Right renal cortex interstitium (tissue), 3 donors: ENCODE measurements at regions not wholly inside any gene's neighbourhood (a gene's known extent, or its start where the extent isn't known, plus 50 kb on each side); places are given as distances from the start of the nearest gene placed in this dataset.

Experiments used
- DNase-seq, 3 donors: peaks; one replicate each; pipeline ENCODE4 v3.0.0-alpha.2; 2013; ENCODE audit warnings: low read depth in 3 of 3, low spot score in 2 of 3

- no peak for DNase-seq
These were observed 966.3 kb upstream of the C9orf72 start for GRCh38 chr9:28539434-28540070.

- DNase-seq: no peak
These were observed 969.6 kb upstream of the C9orf72 start for GRCh38 chr9:28542928-28543327.

GRCh38 chr9:28547527-28547926, 974.2 kb upstream of the C9orf72 start:
- no peak for DNase-seq

GRCh38 chr9:28563291-28563934, 990.1 kb upstream of the C9orf72 start:
- no peak for DNase-seq

DNA sequence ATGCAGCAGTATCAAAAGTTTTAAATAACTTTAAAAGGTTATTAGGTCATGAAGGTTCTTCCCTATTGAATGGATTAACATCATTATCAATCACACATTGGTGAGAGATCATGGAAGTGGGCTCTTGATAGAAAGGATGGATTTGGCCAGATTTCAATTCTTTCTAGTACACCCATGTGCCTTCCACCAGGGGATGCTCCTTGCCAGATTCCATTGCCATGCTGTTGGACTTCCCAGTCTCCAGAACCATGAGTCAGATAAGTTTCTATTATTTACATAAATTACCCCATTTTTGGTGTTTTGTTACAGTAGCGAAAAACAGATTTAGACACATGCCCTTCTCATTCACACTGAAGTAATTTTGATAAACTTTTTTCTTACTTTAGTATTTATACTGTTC, 1010.6 kb upstream of the C9orf72 start:
- DNase-seq: no peak

- DNase-seq: no peak
These were observed 1011.3 kb upstream of the C9orf72 start for GRCh38 chr9:28584542-28584941.

DNA sequence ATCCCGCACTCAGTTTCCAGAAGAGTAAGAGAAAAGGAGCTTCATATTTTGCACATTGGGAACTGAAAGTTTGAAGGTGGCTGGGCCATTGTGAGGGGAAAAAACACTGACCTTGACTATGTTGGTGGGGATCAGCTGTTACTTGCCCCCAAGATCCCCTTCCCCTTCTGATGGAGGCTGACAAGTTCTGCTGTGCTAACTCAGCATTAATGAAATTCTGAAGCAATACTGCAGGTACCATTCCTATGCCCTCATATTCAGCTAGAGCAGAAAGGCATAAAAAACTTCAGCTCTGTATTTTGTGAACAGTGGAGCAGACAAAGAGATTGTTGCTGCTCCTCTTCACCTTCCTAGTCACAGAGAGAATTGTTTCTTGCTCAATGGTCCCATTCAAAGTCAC, 1013.8 kb upstream of the C9orf72 start:
- DNase-seq: no peak

DNA sequence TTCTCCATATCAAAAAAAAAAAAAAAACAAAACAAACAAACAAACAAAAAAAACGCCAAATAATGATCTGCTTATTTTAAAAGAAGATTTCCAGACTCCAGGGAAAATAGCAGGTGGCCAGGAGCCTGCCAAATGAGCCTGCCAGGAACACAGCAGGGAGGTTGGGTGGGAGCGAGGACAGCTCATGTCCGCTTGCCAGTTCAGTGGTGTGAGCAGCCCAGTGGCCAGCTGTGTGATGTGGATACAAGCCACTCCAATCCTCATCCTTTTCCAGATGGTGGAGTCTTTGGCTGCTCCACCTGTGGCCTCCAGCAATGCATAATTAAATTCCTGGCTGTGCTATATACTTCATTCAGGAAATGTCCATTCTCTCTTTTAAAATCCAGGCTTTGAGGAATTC, 1025.1 kb upstream of the C9orf72 start:
- no peak for DNase-seq

- DNase-seq: no peak
These were observed 1026.9 kb upstream of the C9orf72 start for GRCh38 chr9:28600226-28600625.

DNA sequence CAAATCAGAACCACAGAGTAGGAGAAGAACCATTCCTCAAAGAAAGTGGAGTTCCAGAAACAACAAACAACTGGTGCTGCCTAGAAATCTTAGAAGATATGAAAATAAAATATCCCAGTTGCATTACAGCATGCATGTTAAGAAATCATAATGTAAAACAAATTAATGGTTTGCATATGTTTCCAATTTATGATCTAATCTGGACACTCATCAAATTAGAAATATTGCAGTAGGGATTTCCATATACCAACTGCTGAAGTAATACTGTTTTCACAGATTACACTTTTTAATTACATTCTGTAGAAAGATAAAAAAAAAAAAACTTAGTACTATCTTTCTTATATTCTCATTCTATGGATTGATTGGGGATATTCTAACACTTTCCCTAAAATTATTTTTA, 1034.6 kb upstream of the C9orf72 start:
- no peak for DNase-seq

DNA sequence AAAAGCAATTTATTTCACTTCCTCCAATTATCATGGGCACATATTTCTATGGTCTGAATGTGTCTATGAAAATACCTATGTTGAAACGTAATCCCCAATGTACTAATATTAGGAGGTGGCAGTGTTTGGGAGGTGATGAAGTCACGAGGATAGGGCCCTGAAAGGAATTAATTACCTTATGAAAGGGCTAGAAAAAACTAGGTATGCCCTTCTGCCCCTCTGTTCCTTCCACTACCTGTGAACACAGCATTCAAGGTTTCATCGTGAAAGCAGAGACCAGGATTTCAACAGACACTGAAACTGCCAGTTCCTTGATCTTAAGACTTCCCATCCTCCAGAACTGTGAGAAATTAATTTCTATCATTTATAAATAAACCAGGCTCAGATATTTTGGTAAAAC, 1037.1 kb upstream of the C9orf72 start:
- no peak for DNase-seq

DNA sequence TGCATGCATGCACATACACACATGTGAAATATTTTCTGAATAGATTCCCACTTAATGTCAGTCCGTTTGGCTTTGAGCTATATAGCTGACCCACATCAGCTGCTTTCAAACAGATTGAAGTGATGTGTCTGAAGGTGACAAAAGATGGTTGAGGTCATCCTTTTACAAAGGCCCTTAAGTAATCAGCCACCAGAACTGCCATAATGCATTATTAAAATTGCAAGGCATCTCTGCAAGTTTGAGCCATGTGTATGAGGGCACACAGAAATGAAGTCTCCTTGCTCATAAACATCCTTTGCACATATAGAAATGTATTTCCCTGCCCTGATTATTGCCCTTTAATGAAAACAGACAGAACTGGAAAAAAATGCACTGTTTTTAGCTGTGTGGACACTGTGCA, 1043.0 kb upstream of the C9orf72 start:
- no peak for DNase-seq

- no peak for DNase-seq
These were observed 1046.7 kb upstream of the C9orf72 start for GRCh38 chr9:28620011-28620410.

DNA sequence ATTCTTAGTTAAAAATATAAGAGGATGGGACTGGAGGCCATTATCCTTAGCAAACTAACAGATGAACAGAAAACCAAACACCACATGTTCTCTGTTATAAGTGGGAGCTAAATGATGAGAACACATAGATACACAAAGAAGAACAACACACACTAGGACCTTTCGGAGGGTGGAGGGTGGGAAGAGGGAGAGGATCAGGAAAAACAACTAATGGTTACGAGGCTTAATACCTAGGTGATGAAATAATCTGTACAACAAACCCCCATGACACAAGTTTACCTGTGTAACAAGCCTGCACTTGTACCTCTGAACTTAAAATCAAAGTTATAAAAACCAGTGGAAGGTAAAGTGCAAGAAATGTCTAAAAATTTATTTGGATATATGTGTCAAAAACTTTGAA, 1047.4 kb upstream of the C9orf72 start:
- no peak for DNase-seq

DNA sequence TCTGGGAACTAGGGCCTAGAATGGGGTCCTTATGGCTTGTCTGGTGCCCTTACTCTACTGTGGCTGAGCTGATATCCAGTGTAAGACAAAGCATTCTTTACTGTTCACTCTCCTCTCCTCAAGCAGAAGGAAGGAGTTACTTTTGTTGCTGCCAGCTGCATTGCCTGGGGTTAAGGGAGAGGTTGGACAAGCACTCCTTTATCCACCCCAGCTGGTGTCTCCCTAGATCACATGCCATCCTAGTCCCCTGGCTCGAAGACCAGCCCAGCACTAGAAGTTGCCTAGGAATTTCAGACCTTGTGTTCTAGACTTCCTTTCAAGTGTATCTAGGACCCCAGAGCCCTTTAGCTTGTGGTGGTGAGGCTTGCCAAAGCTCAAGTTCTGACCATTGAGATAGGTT, 1051.5 kb upstream of the C9orf72 start:
- DNase-seq: no peak

DNA sequence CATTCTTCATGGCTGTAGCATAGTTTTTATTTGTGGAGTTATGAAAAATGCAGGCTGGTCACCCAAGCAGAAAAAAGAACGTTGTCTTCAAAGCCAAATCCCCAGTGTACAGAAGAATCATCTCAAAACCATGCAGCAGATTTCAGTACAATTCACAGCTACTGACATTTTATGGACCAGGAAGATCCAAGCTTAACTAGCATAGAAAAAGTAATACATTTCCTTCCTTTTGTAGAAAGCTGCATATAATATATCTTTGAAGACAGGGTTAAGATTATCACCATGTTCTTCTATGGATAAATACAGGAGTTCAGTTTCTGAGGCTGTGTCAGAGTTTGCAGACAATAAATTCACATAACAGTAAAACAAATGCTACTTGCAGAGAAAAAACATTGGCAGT, 1054.8 kb upstream of the C9orf72 start:
- no peak for DNase-seq

DNA sequence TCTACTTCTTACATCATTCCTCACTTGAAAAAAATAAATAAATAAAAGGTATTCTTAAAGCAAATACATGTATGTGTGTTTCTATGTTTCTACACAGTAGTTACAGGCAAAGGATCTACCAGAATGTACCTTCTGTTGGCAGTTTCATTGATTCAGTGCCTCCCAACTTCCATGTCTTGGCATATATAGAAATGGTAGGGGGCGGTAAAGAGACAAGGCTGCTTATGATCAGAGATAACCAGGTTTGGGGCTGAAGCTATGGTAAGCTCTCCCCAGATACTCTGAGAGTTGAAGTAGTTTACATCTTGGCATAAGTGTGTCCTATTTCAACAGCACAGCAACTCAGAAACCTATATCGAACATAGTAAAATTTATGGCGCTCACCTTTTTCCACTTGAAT, 1075.4 kb upstream of the C9orf72 start:
- DNase-seq: no peak

- no peak for DNase-seq
These were observed 1077.0 kb upstream of the C9orf72 start for GRCh38 chr9:28650327-28650726.

DNA sequence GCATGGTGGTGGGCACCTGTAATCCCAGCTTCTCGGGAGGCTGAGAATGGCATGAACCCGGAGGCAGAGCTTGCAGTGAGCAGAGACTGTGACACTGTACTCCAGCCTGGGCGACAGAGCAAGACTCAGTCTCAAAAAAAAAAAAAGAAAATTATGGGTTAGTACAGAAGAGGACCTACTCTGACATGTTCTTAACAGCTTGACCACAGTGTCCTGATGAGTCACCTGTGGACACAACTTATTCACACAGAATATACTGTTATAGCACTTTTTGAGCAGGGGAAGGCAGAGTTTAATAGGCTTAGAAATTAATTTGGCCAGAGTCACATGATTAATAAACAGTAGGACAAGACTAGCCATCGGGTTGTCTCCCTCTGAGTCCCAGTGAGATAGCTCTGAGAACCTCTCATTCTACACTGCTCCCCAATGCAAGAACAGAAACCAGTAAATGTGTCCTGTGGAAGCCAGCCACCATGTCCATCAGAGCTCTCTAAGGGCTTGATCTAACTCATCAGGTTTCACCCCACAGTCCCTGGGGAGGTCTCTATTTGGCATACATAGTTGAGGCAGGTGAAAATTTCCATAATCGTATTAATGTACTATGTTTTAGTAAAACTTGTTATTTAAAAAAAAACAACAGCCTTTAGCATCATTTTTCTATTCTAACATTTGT, 1077.9 kb upstream of the C9orf72 start:
- no peak for DNase-seq

DNA sequence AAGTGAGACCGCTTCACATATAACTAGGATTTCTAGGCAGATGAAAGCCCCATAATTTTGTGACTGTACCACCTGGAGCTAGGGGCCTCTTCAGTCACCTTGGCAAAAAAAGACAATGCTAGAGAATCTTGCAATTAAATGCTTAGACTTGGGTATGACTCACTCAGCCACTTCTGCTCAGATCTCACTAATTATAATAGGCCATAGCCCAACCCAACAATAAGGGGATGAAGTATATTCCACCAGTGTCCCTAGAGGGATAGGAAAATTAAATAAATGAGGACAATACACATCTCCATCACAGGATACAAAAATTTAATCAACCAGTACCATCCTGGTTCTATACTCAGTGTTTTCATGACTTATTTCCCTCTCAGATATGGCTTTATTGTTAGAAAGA, 1079.9 kb upstream of the C9orf72 start:
- no peak for DNase-seq

DNA sequence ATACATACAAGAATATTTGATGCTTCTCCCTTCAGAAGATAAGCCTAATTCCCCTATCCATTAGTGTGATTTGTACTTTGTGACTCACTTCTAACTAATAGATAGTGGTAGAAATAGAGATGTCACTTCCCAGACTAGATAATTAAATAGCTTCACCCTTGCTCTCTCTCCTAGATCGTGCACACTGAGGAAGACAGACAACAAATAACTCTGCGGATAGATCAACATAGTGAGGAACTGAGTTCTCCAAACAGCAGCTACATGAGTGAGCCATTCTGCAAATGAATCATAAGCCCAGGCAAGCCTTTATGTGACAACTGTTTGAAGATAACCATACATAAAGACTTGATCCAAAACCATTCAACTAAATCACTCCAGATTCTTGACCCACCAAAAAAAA, 1083.4 kb upstream of the C9orf72 start:
- no peak for DNase-seq

DNA sequence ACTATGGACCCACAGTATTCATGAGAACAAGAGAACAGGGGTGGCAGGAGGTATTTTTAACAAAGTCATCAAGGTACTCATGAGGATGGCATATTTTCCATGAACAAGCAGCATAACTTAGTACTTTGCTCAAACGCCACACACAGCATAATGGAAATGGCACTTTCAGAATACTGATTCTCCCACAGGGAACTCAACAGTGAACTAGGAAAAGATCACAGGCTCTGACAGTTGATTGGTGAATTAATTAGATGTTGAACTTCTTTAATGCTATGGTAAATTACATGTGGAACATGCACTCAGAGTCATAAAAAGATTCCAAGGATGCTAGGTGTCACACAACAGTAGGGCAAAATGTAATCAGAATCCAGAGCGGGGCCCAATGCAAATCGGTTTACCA, 1088.6 kb upstream of the C9orf72 start:
- DNase-seq: no peak
